Chondrocyte (in vitro differentiated cells): ENCODE measurements at regions not wholly inside any gene's neighbourhood (a gene's known extent, or its start where the extent isn't known, plus 50 kb on each side); places are given as distances from the start of the nearest gene placed in this dataset.
"Not testable (repeated sequence)": the region's sequence is repeated elsewhere in the genome, so short reads cannot be mapped to it uniquely, and the experiment has no call there.

Experiments used
- DNase-seq: peaks from one replicate; pipeline ENCODE4 v3.0.0; 2021; ENCODE audit warnings: mixed read lengths, low spot score
- H3K27ac Mint-ChIP-seq: one replicate; pipeline ENCODE4 v1.8.0; 2021; ENCODE audit warnings: mild to moderate bottlenecking, moderate library complexity, mixed read lengths; ENCODE audit not compliant: unreplicated experiment
- H3K27me3 Mint-ChIP-seq: 2 replicates; pipeline ENCODE4 v1.8.0; 2021; ENCODE audit warnings: low read depth, mixed read lengths
- H3K36me3 Mint-ChIP-seq: 2 replicates; pipeline ENCODE4 v1.8.0; 2021; ENCODE audit warnings: low read depth, mixed read lengths
- H3K4me1 Mint-ChIP-seq: 2 replicates; pipeline ENCODE4 v1.8.0; 2021; ENCODE audit warnings: low read depth, mild to moderate bottlenecking, mixed read lengths
- H3K4me3 Mint-ChIP-seq: one replicate; pipeline ENCODE4 v1.8.0; 2021; ENCODE audit warnings: mild to moderate bottlenecking, moderate library complexity, mixed read lengths; ENCODE audit not compliant: unreplicated experiment
- H3K9me3 Mint-ChIP-seq: 2 replicates; pipeline ENCODE4 v1.8.0; 2021; ENCODE audit warnings: low read depth, mixed read lengths
- TF ChIP-seq, protein P1 (sequence below): fragments of 200-600 bp; sonication (generic); IDR thresholded peaks from 2 replicates; pipeline ENCODE4 v1.5.0; 2021; ENCODE audit warnings: antibody characterized with exemption, mild to moderate bottlenecking, moderate library complexity

DNA sequence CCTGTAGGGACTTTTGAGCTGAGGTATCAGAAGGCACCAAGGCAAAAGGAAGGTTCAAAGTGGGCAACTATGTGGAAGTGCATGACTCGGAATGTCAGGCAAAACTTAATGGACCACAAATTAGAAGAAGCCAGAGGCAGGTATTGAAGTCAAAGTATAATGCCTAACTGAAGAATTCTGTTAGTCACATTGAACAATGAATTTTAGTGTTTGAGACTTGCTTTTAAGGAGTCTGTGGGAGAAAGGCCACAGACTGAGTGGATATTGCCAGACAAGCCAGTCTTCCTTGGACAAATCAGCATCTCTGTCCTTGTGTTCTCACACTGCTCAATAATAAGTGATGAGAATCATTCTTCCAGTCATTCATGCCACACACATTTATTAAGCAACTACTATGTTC is 498.9 kb downstream of the STK39 start:
- Mint-ChIP-seq H3K36me3 (no peaks in the 10 kb centered on the region), H3K9me3 (no peaks in the 10 kb centered on the region), H3K27ac (no peak overlapping the region), H3K27me3 (no peaks in the 10 kb centered on the region), H3K4me1 (peaks cover 2% of the 10 kb centered on the region), H3K4me3 (no peak overlapping the region)
- no peak for DNase-seq
- TF ChIP-seq, protein P1, sequence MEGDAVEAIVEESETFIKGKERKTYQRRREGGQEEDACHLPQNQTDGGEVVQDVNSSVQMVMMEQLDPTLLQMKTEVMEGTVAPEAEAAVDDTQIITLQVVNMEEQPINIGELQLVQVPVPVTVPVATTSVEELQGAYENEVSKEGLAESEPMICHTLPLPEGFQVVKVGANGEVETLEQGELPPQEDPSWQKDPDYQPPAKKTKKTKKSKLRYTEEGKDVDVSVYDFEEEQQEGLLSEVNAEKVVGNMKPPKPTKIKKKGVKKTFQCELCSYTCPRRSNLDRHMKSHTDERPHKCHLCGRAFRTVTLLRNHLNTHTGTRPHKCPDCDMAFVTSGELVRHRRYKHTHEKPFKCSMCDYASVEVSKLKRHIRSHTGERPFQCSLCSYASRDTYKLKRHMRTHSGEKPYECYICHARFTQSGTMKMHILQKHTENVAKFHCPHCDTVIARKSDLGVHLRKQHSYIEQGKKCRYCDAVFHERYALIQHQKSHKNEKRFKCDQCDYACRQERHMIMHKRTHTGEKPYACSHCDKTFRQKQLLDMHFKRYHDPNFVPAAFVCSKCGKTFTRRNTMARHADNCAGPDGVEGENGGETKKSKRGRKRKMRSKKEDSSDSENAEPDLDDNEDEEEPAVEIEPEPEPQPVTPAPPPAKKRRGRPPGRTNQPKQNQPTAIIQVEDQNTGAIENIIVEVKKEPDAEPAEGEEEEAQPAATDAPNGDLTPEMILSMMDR = no peak

DNA sequence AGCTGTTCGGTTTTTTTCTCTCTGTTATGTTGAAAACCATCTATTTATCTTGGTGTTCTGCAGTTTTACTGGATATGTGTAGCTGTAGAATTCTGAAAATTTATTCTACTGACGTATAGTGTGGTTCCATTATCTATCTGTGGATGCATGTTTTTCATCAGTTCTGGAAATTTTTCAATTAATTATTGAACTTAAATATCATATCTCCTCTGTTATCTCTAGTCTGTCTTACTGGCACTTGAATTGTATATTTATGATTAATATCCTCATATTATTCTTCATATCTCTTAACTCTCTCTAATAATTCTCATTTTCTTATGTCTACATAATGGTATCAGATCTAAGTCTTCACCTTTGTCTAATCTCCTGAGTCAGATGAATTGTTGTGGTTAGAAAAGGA is 501.7 kb downstream of the STK39 start:
- no peak overlapping the region for H3K27ac Mint-ChIP-seq
- no peaks in the 10 kb centered on the region for H3K36me3 Mint-ChIP-seq
- TF ChIP-seq, protein P1 = no peak
- H3K4me1 Mint-ChIP-seq = peaks cover 2% of the 10 kb centered on the region
- no peak for DNase-seq
- H3K4me3 Mint-ChIP-seq = no peak overlapping the region
- H3K9me3 Mint-ChIP-seq = no peaks in the 10 kb centered on the region
- no peaks in the 10 kb centered on the region for H3K27me3 Mint-ChIP-seq

DNA sequence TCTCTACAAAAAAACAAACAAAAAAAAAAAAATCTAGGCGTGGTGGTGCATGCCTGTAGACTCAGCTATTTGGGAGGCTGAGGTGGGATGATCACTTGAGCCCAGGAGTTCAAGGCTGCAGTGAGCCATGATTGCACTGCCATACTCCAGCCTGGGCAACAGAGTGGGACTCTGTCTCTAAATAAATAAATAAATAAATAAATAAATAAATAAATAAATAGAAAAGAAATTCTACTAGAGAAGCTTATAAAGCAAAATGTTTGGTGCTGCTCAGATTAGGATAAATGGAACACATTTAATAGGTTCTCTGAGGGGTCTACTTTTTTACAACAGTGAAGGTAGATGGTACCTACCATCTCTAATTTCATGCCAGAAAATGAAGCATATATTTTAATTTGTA is 507.5 kb downstream of the STK39 start:
- H3K4me1 Mint-ChIP-seq, H3K27ac Mint-ChIP-seq, H3K27me3 Mint-ChIP-seq, H3K36me3 Mint-ChIP-seq, H3K4me3 Mint-ChIP-seq, DNase-seq, H3K9me3 Mint-ChIP-seq: not testable (repeated sequence)

DNA sequence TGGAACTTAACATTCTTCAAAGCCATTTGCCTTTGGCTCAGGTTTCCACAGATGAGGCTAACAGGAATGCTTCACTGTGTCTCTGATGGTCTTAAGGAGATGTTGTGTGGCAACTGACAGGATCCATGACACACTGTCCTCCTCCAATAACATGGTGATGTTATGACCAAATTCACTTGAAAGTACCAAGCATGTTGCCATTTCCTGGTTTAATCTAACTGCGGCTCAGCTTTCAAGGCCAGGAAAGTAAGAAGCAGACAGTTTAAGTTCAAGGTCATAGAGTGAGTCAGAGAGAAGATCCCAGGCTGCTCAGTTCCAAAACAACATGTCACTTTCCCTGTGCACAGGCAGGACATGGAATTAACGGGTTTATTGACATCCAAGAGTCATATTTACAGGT is 513.6 kb downstream of the STK39 start:
- Mint-ChIP-seq H3K9me3 (no peaks in the 10 kb centered on the region), H3K36me3 (no peaks in the 10 kb centered on the region), H3K27me3 (no peaks in the 10 kb centered on the region), H3K27ac (no peak overlapping the region), H3K4me1 (peaks cover 6% of the 10 kb centered on the region), H3K4me3 (no peak overlapping the region)
- no peak for DNase-seq
- TF ChIP-seq, protein P1 = no peak

DNA sequence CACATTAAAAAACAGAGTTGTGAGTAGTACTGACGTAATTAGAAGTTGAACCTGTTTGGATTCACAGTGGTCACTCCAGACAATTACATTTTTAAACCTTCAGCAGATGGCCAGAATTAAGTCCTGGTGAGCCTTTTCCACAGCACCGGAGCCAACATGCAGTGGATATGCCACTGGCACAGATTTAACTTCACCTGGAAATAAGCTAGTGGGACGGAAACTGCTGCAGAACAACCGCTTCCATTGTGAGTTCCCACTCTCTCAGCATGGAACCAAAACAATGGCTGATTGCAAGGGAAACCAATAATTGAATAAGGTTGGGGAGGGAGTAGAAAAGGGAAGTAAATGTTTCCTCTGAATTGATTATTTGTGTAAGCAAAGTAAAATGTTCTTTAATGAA is 515.1 kb downstream of the STK39 start:
- Mint-ChIP-seq H3K4me1 (peaks cover 6% of the 10 kb centered on the region), H3K9me3 (no peaks in the 10 kb centered on the region), H3K4me3 (no peak overlapping the region), H3K27ac (no peak overlapping the region), H3K36me3 (no peaks in the 10 kb centered on the region), H3K27me3 (no peaks in the 10 kb centered on the region)
- TF ChIP-seq, protein P1 = no peak
- no peak for DNase-seq

DNA sequence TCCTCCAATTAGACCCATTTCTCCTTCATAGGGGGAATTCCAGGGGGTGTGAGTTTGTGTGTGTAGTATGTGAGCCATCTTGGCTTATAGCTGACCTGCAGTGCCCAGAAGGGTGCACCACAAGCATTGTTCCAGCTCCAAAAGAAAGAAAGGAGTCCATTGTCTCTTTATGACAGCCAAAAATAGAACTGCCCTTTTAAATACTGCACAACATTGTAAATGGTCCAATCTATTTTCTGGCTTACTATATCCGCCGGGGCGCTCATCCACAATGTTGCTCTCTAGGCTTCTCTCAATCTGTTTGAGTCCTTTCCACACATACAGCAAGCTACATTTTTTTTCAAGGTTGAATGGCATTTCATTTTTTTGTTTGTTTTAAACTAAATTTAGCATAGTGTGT is 517.5 kb downstream of the STK39 start:
- Mint-ChIP-seq H3K36me3 (no peaks in the 10 kb centered on the region), H3K27ac (no peak overlapping the region), H3K9me3 (no peaks in the 10 kb centered on the region), H3K27me3 (no peaks in the 10 kb centered on the region), H3K4me3 (no peak overlapping the region), H3K4me1 (peaks cover 6% of the 10 kb centered on the region)
- DNase-seq = no peak
- TF ChIP-seq, protein P1 = no peak
